ENCODE measurements at regions not wholly inside any gene's neighbourhood (a gene's known extent, or its start where the extent isn't known, plus 50 kb on each side); places are given as distances from the start of the nearest gene placed in this dataset.

DNA sequence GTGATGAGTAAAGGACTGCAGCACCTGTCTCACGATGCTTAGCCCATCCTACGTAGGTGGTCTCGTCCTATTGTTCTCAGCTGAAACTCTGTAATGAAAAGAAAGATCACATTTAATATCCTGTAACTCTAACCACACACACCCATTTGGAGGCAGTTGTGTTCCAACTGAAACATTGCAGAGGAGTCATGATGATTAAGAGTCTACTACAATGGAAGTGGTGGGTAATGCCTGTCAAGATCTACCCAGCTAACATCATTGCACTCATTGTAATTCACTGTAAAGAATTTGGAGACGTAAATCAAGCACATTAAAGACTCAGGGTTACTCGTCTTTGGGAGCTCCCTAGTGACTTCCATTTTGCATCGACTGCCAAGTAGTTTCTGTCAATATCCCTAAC lies 106.0 kb upstream of the PTPN3 start (continued):
- no peak for TF ChIP-seq CHD1 (IDR thresholded peaks at IDR 0.05; ENCODE audit: low read depth, low read length)
